HCT116 (cell line): ENCODE measurements at regions not wholly inside any gene's neighbourhood (a gene's known extent, or its start where the extent isn't known, plus 50 kb on each side); places are given as distances from the start of the nearest gene placed in this dataset.

Experiments used
- ATAC-seq: fragments of 200-7000 bp; cut with Tn5 transposase; 2 replicates; pipeline ENCODE4 v1.9.1; 2020; ENCODE audit warnings: mild to moderate bottlenecking, moderate library complexity
- BruUV-seq: library from RNA; stranded (reverse); fragments of 400-500 nt; replicated peaks from 2 replicates; lab custom pipeline; 2021; lab: Mats Ljungman, UMichigan
- CTCF ChIA-PET: fragments of 300-600 bp; sonication (Branson Sonifier 250); formaldehyde crosslinking; loops from one replicate; lab custom pipeline; 2021; ENCODE audit warnings: antibody characterized with exemption; lab: Charles Lee
- POLR2A ChIA-PET: fragments of 300-600, 350-600 bp; sonication (Branson Sonifier 250); formaldehyde crosslinking; loops from one replicate; lab custom pipeline; 2021; ENCODE audit warnings: antibody characterized with exemption; lab: Charles Lee
- RAD21 ChIA-PET, 2 experiments: fragments of 300-600 bp; sonication (Branson Sonifier 250); formaldehyde crosslinking; loops; one replicate each; lab custom pipeline; 2023; ENCODE audit warnings: low total read pairs in 2 of 2; ENCODE audit not compliant: uncharacterized antibody in 2 of 2, unreplicated experiment in 2 of 2, low non-redundant PET in 1 of 2; lab: Charles Lee
- DNase-seq: peaks from one replicate; pipeline ENCODE4 v3.0.0-alpha.2; 2010; ENCODE audit warnings: low read depth, low spot score
- H2AFZ ChIP-seq: fragments of 200-600 bp; shearing (Covaris generic), sonication (generic); 2 replicates; pipeline ENCODE4 v1.6.1; 2017; ENCODE audit warnings: low read depth, mixed run types, mixed read lengths, antibody characterized with exemption, low read length; ENCODE audit not compliant: poor library complexity, severe bottlenecking
- H3K27ac ChIP-seq: 2 replicates; pipeline ENCODE4 v1.5.1; 2012; ENCODE audit warnings: low read depth, low read length
- H3K27me3 ChIP-seq: fragments of 200-600 bp; sonication (generic); 2 replicates; pipeline ENCODE4 v1.6.1; 2016; ENCODE audit warnings: mixed run types, low read length, mixed read lengths; ENCODE audit not compliant: insufficient read depth
- H3K36me3 ChIP-seq, 2 experiments: fragments of 200-500 bp in 1 of 2; fragments of 200-600 bp in 1 of 2; sonication (Bioruptor generic) in 1 of 2; sonication (generic) in 1 of 2; 2 replicates each; pipeline versions ENCODE4 v1.5.1 to v1.6.1; 2014 to 2016; ENCODE audit warnings: low read length in 2 of 2, inconsistent platforms in 1 of 2, mixed read lengths in 1 of 2, mixed run types in 1 of 2; ENCODE audit not compliant: insufficient read depth in 2 of 2, control insufficient read depth in 1 of 2
- H3K4me1 ChIP-seq, 2 experiments: fragments of 200-600 bp in 1 of 2; sonication (generic) in 1 of 2; 2 replicates each; pipeline versions ENCODE4 v1.5.1 to v1.6.1; 2012 to 2017; ENCODE audit warnings: low read length in 2 of 2, inconsistent platforms in 1 of 2, mild to moderate bottlenecking in 1 of 2, mixed read lengths in 1 of 2, mixed run types in 1 of 2, moderate library complexity in 1 of 2; ENCODE audit not compliant: insufficient read depth in 2 of 2, control insufficient read depth in 1 of 2
- H3K4me2 ChIP-seq: fragments of 200-600 bp; sonication (generic); 2 replicates; pipeline ENCODE4 v1.6.1; 2017; ENCODE audit warnings: mixed run types, low read length, mixed read lengths
- H3K4me3 ChIP-seq, 2 experiments: fragments of 200-600 bp in 1 of 2; sonication (generic) in 1 of 2; replicated peaks in 1 of 2; 2 replicates each; pipeline ENCODE4 v1.5.1; 2011 to 2016; ENCODE audit warnings: low read length in 2 of 2, control low read depth in 1 of 2, low read depth in 1 of 2, mild to moderate bottlenecking in 1 of 2, mixed read lengths in 1 of 2, mixed run types in 1 of 2
- H3K79me2 ChIP-seq: fragments of 200-600 bp; sonication (generic); 2 replicates; pipeline ENCODE4 v1.6.1; 2017; ENCODE audit warnings: mild to moderate bottlenecking, mixed run types, low read length, moderate library complexity, mixed read lengths; ENCODE audit not compliant: insufficient read depth
- H3K9ac ChIP-seq: fragments of 200-600 bp; sonication (generic); 2 replicates; pipeline ENCODE4 v1.6.1; 2016; ENCODE audit warnings: low read length, mixed read lengths
- H3K9me2 ChIP-seq: fragments of 200-600 bp; sonication (generic), shearing (Covaris generic); 2 replicates; pipeline ENCODE4 v1.6.1; 2017; ENCODE audit warnings: mixed run types, mild to moderate bottlenecking, moderate library complexity; ENCODE audit not compliant: insufficient read depth
- H3K9me3 ChIP-seq, 2 experiments: fragments of 200-500 bp in 1 of 2; fragments of 200-600 bp in 1 of 2; sonication (Bioruptor generic) in 1 of 2; sonication (generic) in 1 of 2; 2 replicates each; pipeline ENCODE4 v1.6.1; 2014 to 2017; ENCODE audit warnings: low read length in 2 of 2, mixed read lengths in 2 of 2, inconsistent platforms in 1 of 2, low read depth in 1 of 2, mild to moderate bottlenecking in 1 of 2, mixed run types in 1 of 2, moderate library complexity in 1 of 2; ENCODE audit not compliant: control insufficient read depth in 1 of 2, insufficient read depth in 1 of 2
- H4K20me1 ChIP-seq: fragments of 200-600 bp; sonication (generic), shearing (Covaris generic); 2 replicates; pipeline ENCODE4 v1.6.1; 2017; ENCODE audit warnings: mixed run types, mild to moderate bottlenecking, moderate library complexity; ENCODE audit not compliant: insufficient read depth
- CBX3 ChIP-seq: IDR thresholded peaks from 2 replicates; pipeline ENCODE4 v1.6.1; 2012; ENCODE audit warnings: low read depth
- CEBPB ChIP-seq: IDR thresholded peaks from 2 replicates; pipeline ENCODE4 v1.6.1; 2012; ENCODE audit warnings: low read depth
- ELF1 ChIP-seq: IDR thresholded peaks from 2 replicates; pipeline ENCODE4 v1.6.1; 2012; ENCODE audit warnings: low read depth, borderline replicate concordance
- EZH2 ChIP-seq: fragments of 200-600 bp; sonication (generic); IDR thresholded peaks from 2 replicates; pipeline ENCODE4 v1.6.1; 2017; ENCODE audit warnings: antibody characterized with exemption, mixed run types
- EZH2phosphoT487 ChIP-seq: fragments of 200-600 bp; IDR thresholded peaks from 2 replicates; pipeline ENCODE4 v1.6.1; 2018; ENCODE audit warnings: antibody characterized with exemption, borderline replicate concordance
- FOSL1 ChIP-seq: IDR thresholded peaks from 2 replicates; pipeline ENCODE4 v1.6.1; 2012; ENCODE audit warnings: low read depth
- JUND ChIP-seq: IDR thresholded peaks from 2 replicates; pipeline ENCODE4 v1.6.1; 2012
- POLR2AphosphoS5 ChIP-seq: IDR thresholded peaks from 2 replicates; pipeline ENCODE4 v1.6.1; 2011; ENCODE audit warnings: mild to moderate bottlenecking, low read depth, low read length, moderate library complexity
- REST ChIP-seq: IDR thresholded peaks from 2 replicates; pipeline ENCODE4 v1.6.1; 2012; ENCODE audit warnings: low read depth
- SP1 ChIP-seq: IDR thresholded peaks from 2 replicates; pipeline ENCODE4 v1.6.1; 2012; ENCODE audit warnings: low read depth
- SRF ChIP-seq: IDR thresholded peaks from 2 replicates; pipeline ENCODE4 v1.6.1; 2012; ENCODE audit warnings: low read depth
- TCF7L2 ChIP-seq: IDR thresholded peaks from 2 replicates; pipeline ENCODE4 v1.7.0; 2011; ENCODE audit warnings: borderline replicate concordance, inconsistent platforms; ENCODE audit not compliant: insufficient read depth, insufficient read length; ENCODE audit errors: extremely low read depth
- intact Hi-C: fragments of 100-400 bp; cut with micrococcal nuclease; formaldehyde crosslinking; loops from 2 replicates; pipeline ENCODE4 v1.10.0; 2022
- TF ChIP-seq, protein P1 (sequence below): IDR thresholded peaks from 2 replicates; pipeline ENCODE4 v1.6.1; 2012
- TF ChIP-seq, protein P2 (sequence below): IDR thresholded peaks from 2 replicates; pipeline ENCODE4 v1.6.1; 2011; ENCODE audit warnings: mild to moderate bottlenecking, low read length, moderate library complexity; ENCODE audit not compliant: insufficient replicate concordance; ENCODE audit errors: extremely low read depth
- TF ChIP-seq, protein P3 (sequence below): IDR thresholded peaks from 2 replicates; pipeline ENCODE4 v1.6.1; 2012

GRCh38 chr1:58891347-58891746 is 107.5 kb upstream of the JUN start:
- Histone ChIP-seq H2AFZ (no peak overlapping the region), H3K9me3 (no peaks in the 10 kb centered on the region), H4K20me1 (no peaks in the 10 kb centered on the region), H3K27ac (no peak overlapping the region), H3K27me3 (no peaks in the 10 kb centered on the region), H3K4me2 (no peak overlapping the region), H3K36me3 (no peaks in the 10 kb centered on the region), H3K9ac (no peak overlapping the region)
- ChIA-PET RAD21 (no interaction called here), POLR2A (no interaction called here)
- no peak for ATAC-seq
- intact Hi-C loops: no loop called here
- TF ChIP-seq EZH2 (no peak), SP1 (no peak), POLR2AphosphoS5 (no peak)
- TF ChIP-seq, all 23 proteins: peak for 0
- no peak for DNase-seq
- peaks cover 1 to 3% of the 10 kb centered on the region in 2 experiments; a peak in 2 of 4 replicates for H3K4me1 ChIP-seq
- CTCF ChIA-PET: no interaction called here
- H3K9me2 ChIP-seq: no peaks in the 10 kb centered on the region
- no peaks in the 10 kb centered on the region for H3K79me2 ChIP-seq
- no peak overlapping the region for H3K4me3 ChIP-seq
- BruUV-seq: no TSS peak

GRCh38 chr1:58893257-58893869 is 109.5 kb upstream of the JUN start:
- Histone ChIP-seq H3K4me1 (peaks cover 0 to 10% of the 10 kb centered on the region in 2 experiments; a peak in 1 of 4 replicates), H3K9me2 (no peaks in the 10 kb centered on the region), H3K9me3 (no peaks in the 10 kb centered on the region), H3K36me3 (no peaks in the 10 kb centered on the region), H3K27me3 (no peaks in the 10 kb centered on the region), H2AFZ (no peak overlapping the region), H3K4me3 (no peak overlapping the region), H3K9ac (no peak overlapping the region), H3K79me2 (no peaks in the 10 kb centered on the region), H3K27ac (no peak overlapping the region), H3K4me2 (no peak overlapping the region), H4K20me1 (no peaks in the 10 kb centered on the region)
- no peak for ATAC-seq
- BruUV-seq: no TSS peak
- intact Hi-C loops: no loop called here
- POLR2A ChIA-PET: interaction anchor here (1.2 kb wide), 1 partner anchor 10 kb away, joined by 5 read pairs; no protein-coding TSS in a partner anchor
- RAD21 ChIA-PET: no interaction called here
- TF ChIP-seq, protein P1, sequence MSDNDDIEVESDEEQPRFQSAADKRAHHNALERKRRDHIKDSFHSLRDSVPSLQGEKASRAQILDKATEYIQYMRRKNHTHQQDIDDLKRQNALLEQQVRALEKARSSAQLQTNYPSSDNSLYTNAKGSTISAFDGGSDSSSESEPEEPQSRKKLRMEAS: no peak
- TF ChIP-seq ELF1 (no peak), CBX3 (no peak), FOSL1 (no peak), TCF7L2 (no peak), EZH2 (no peak), CEBPB (no peak), REST (no peak), SRF (no peak), EZH2phosphoT487 (no peak), SP1 (no peak), JUND (no peak)
- TF ChIP-seq, protein P2, sequence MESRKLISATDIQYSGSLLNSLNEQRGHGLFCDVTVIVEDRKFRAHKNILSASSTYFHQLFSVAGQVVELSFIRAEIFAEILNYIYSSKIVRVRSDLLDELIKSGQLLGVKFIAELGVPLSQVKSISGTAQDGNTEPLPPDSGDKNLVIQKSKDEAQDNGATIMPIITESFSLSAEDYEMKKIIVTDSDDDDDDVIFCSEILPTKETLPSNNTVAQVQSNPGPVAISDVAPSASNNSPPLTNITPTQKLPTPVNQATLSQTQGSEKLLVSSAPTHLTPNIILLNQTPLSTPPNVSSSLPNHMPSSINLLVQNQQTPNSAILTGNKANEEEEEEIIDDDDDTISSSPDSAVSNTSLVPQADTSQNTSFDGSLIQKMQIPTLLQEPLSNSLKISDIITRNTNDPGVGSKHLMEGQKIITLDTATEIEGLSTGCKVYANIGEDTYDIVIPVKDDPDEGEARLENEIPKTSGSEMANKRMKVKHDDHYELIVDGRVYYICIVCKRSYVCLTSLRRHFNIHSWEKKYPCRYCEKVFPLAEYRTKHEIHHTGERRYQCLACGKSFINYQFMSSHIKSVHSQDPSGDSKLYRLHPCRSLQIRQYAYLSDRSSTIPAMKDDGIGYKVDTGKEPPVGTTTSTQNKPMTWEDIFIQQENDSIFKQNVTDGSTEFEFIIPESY: no peak
- TF ChIP-seq, protein P3, sequence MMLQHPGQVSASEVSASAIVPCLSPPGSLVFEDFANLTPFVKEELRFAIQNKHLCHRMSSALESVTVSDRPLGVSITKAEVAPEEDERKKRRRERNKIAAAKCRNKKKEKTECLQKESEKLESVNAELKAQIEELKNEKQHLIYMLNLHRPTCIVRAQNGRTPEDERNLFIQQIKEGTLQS: no peak
- CTCF ChIA-PET: no interaction called here
- no peak for DNase-seq
